GM18508 (cell line): ENCODE measurements at regions not wholly inside any gene's neighbourhood (a gene's known extent, or its start where the extent isn't known, plus 50 kb on each side); places are given as distances from the start of the nearest gene placed in this dataset.

Source experiments
- ATAC-seq: cut with Tn5 transposase; IDR thresholded peaks from one replicate; pipeline ENCODE4 v1.9.1; 2021; ENCODE audit warnings: moderate number of reproducible peaks; ENCODE audit not compliant: insufficient read depth, unreplicated experiment

DNA sequence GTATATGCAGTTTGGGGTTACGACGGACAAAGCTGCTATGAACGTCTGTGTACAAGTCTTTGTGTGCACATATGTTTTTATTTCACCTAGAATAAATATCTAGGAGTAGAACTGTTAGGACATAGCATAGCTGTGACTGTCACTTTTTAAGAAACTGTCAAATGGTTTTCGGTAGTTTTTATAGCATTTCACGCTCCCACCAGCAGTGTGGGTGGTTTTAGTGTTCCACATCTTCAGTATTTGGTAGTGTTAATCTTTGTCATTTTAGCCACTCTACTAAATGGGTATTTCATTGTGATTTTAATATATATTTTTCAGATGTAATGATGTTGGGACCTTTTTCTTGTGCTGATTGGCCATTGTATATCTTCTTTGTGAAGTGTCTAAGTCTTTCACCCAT, 109.1 kb upstream of the BCAT1 start:
- no peak for ATAC-seq

DNA sequence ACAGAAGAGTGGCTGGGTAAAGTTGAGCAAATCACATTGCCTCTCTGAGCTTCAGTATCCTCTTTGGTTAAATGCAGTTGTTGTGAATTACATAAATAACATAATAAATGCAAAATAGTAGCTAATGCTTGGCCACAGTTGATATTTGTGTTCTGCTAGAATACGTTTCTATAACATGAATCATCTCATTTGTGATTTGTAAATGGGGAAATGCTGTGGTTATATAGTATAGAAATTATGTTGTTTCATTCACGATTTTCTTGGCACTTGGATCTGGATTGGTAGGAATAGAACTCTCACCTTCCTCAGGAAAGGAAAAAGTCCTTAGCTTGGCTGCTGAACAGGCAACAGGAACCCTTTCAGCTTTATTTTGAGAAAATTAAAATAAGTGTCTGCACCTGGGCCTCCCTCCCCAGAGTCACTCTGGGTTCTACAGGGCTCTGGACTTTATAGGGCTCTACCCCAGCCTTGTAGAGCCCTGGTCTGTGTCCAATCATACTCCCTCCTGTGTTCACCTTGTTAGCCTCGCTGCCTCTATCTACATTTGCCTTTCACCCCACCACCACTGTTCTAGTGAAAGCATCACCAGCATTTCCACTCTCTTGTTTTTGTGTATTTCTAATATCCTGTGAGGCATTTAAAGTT, 107.7 kb upstream of the BCAT1 start:
- ATAC-seq: no peak

DNA sequence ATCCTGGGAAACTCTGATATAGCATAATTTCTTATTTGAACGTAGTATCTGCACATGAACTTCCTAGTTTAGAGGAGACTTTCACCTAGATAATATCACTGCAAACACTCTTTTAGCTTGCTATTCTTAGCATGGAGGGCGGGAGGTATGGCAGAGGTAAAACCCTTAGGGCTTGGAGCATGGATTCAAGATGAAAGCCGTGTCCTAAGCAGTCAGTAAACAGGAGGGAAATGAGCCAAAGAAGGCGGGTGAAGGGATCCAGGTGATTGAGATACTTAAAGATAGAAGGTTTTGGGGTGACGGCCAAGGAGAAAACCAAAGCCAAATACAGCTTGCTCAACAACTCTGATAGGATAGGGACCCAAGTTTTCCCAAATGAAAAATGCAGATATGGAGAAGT, 107.1 kb upstream of the BCAT1 start:
- no peak for ATAC-seq

DNA sequence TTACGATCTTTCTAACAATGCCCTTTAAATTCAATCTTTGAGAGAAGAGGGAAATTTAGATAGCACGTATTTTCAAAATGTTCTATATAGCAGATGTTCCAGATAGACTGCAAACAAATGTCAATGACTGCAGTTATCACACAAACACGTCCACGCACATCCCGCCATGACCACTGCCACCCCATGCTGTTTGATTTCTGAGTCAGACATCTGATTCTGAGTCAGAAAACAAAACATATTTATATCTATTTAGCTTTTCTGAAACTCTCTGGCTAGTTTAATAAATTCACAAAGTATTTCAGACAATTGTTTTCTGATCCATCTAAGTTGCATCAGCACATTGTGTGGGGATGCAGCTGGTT, 105.9 kb upstream of the BCAT1 start:
- no peak for ATAC-seq

DNA sequence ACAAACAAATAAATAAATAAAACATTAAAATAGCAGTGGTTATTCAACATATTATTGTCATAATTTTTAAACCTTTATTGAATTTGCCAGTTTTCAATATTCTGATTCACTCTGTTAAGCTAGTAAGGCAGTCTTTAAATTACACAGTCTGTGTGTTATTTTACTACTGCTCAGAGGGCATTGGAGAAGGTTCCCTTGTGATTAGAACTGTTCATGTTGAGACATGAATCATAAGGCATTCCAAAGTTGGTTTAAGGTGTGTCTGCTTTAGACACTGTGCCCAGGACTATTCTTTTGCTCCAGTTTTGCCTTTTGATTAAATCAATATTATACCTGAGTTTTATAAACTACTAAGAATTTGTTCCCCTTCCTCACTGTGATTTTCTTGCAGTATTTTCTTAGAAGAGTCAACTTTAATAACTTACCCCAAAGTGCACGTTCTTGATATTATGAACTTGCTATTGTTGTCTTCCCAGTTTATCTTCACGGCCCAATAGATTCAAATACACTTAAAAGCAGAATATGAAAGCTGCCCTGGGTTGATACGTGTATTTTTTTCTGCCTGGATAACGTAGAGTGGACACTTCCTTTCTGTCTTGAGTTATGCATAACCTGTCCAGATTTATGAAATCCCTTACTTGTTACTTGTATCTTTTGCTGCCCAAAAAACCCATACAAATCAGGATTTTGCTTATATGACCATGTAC, 105.3 kb upstream of the BCAT1 start:
- no peak for ATAC-seq

DNA sequence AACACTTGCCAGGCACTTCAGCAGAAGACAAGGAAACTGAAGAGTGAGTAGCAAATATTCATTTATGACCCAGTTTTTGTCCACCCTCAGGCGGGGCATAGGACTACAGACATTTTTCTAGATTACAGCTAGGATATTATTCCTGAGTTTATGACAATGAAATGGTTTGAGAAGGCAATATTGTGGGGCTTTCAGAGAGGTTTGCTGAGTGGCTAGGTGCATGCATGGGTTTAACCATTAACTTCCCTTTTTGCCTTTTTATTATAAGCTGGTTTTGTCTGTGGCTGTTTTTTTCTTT, 104.0 kb upstream of the BCAT1 start:
- ATAC-seq: no peak

DNA sequence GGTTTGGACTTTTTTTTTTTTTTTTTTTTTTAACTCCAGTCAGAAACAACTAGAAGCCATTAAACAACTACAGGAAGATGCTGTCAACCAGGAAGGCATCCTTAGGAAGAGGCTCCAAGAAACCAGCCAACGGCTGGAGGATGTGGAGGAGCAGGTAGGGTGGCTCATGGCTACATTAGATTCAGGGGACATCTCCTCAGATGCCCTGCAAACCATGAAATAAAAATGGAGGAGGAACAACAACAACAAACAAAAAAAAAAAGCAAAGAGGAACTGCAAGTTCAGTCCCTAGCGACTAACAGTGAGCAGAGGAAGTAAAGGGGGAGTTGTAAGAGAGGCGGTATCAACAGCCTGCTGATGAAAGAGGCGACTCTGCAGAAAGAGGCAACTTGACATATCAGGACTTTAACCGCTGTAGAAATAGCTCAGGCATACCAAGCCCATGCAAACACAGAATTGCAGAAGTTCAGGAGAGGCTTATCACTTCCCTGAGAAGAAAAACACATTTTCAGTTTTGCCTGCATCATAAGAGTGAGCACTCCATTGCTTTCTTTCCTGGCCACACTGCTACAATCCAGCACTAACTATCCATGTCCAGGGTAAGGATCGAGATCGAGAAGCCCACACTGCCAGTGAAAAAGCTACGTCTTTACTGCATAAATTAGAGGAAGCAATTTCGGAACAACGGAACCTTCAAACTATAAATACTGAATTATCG, 103.5 kb upstream of the BCAT1 start:
- ATAC-seq: peak; percentile 41

DNA sequence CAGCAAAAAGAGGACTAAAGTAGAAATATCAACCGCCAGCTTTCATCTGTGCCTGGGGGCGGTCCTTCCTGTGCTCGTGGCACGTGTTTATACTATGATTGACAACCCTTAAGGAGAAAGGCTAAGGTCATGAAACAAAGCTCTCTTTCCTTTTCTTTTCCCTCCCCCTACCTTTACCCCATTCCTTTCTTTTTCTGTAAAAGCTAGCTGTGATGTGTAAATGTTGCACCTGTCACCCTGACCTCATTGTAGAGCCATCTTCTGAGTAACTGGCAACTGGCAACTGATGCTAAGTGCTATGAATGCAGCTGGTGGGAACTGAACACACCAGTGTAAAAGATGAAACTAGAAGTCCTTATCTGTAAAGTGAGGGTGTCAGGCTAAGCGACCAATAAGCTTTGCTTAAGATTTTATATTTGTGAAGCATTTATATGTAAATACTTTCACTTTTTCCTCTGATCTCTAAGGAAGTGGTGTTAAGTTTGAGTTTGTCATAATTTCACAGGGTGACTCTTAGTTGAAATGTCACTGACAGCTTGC, 102.8 kb upstream of the BCAT1 start:
- peak; percentile 46 for ATAC-seq

DNA sequence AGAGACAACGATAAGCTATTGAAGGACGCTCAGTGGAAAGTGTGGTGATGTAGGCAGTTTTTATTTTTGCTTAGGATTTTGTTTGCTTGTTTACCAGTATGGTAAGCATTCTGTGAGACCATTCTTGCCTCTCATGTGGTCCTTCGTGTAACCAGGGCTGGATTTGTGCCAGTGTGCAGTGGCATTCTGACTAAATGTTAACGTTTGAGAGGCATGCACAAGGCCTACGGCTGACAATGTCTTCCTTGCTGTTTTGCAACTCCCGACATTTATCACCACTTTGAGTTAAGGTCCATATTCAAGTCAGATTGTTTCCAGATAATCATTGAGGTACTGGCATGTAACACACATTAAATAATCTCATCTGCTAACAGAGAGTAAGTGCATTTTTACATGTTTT, 102.3 kb upstream of the BCAT1 start:
- ATAC-seq: no peak

DNA sequence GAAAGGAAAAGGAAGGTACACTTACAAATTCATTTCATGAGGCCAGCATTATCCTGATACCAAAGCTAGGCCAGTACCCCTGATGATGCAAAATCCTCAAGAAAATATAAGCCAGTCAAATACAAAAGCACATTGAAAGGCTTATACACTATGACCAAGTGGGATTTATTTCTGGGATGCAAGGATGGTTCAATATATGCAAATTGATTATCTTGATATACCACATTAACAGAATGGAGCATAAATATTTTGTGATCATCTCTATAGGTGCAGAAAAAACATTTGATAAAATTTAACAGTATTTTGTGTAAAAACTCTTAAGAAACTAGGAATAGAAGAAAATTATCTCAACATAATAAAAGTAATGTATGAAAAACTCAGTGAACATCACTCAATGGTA, 97.0 kb upstream of the BCAT1 start:
- no peak for ATAC-seq

DNA sequence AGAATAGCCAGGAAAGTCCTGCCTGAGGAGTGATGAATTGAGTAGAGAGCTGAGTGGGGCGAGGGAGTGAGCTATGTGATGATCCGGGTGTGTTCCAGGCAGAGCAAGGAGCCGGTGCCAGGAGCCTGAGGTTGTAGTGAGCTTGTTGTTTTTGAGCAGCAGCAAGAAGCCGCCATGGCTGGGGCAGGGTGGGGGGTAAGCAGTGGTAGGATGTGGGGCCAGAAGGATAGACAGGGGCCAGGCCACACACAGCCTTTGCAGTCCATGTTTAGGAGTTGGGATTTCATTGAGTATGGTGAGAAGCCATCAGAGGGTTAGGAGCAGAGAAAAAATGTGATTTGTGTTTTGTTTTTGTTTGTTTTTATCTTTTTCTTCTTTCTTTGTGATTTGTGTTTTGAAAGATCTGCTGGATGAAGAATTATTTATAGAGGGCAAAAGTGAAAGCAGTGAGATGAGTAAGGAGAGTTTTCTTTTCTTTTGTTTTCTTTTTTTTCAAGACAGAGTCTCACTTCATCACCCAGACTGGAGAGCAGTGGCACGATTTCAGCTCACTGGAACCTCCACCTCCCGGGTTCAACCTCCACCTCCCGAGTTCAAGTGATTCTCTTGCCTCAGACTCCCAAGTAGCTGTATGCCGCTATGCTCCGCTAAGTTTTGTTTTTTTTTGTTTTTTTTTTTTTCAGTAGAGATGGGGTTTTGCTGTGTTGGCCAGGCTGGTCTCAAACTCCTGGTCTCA, 92.3 kb upstream of the BCAT1 start:
- ATAC-seq: no peak

DNA sequence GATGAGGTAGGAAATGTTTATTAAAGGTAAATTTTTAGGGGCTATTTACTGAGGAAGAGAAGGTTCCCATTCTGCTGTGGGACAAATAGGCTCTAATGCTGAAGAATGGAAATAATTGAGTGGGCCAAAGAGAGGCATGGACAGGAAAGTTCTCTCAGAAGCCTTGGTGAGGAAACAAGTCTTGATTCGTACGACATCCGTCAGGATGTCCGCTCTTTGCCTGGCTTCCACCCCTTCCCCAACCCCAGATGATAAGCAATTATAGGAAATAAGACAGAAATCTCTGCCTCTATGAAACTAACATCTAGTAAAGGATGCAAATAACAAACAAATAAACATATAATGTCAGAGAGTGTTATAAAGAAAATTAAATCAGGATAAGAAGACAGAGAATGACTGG, 91.7 kb upstream of the BCAT1 start:
- no peak for ATAC-seq

DNA sequence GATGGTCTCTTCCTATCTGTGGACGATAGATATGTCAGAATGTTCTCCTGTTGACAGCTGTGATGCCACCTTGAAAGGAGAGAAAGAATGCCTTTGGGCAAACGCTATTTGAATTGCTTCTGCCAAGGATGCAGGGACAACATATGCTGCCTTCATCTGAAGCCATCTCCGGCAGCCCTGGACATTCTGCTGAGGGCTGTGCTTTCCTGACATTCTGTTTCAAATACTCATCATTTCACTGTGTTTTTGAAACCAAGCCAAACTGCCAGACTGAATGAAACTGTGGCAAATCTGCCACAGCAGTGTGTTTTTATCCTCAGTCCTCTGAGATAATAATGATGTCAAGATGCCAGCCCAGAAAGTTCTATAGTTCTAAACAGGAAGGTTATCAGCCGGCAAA, 85.8 kb upstream of the BCAT1 start:
- ATAC-seq: no peak

DNA sequence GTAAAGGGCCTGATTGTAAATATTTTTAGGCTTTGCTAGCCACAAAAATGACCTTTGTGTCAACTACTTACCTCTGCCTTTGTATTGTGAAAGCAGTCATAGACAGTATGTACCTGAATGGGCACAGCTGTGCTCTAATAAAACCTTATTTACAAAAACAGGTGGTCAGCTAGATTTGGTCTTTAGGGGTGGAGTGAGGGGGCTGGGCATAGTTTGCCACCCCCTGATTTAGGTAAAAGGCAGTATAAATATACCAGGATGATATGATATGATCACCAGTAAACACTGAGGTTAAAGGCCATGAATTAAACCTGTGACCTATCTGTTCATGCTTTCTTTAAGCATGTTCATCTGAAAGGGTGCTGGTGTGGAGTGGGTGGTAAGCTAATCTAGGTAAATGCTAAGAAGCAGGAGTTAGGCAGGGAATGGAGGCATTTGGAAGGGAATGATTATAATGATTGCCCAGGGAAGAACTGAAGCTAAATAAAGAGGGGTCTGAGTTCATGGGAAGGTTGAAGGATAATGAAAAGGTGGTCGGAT, 77.1 kb upstream of the BCAT1 start:
- ATAC-seq: no peak

DNA sequence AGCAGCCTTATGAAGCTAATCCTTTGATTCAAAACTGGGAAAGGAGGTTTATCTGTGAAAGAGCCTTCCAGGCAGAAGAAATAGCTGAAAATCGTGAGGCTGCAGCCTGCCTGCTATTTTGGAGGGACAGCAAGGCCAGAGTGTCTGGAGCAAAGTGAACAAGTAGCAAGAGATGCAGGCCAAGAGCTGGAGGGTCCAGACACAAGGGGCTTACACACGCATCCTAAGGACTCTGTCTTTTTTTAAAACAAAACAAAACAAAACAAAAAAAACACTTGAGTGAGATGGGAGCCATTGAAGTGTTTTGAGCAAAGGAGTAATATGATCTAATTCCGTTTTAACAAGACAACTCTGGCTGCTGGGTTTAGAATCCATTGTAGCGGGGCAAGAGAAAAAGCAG, 76.4 kb upstream of the BCAT1 start:
- no peak for ATAC-seq

DNA sequence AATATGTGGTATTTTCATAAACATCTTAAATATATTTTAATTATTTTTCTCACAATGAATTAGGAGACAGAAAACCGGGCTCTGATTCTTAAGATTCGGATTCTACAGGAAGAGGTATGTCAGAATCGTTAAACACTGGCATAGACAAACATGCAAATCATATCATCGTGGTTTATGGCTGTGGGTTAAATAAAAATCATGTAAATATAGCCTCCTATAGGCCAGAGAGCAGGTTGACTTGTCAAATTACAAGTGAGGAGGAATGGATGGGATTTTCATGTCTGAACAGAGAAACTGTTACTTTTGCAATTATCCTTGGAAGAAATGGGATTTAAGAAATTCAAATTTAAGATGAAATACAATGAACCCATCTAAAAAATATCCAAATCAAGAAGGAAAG, 74.9 kb upstream of the BCAT1 start:
- ATAC-seq: no peak

DNA sequence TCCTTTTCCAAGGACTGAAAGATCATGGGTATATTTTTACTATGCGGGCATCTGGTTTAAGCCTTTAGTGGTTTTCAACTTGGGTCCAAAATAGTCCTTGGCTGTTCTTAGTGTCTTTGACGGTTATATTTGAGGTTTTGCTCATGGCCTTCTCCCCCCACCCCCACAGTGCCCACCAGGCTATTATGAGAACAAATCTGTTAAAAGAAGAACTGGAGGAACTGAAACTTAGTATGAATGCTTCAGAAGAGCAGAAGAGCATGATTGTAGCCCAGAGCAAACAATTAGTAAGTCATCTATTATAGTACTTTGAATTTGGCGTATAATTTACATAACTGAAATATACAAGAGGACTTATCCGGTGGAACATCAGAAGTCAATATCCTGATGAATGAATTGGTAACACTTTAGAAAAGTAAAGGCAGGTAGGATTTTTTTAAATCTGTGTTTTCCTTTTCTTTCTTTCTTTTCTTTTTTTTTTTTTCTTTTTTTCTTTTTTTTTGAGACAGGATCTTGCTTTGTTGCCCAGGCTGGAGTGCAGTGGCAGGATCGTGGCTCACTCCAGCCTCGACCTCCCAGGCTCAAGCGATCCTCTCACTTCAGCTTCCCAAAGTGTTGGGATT, 71.8 kb upstream of the BCAT1 start:
- ATAC-seq: peak; percentile 78

DNA sequence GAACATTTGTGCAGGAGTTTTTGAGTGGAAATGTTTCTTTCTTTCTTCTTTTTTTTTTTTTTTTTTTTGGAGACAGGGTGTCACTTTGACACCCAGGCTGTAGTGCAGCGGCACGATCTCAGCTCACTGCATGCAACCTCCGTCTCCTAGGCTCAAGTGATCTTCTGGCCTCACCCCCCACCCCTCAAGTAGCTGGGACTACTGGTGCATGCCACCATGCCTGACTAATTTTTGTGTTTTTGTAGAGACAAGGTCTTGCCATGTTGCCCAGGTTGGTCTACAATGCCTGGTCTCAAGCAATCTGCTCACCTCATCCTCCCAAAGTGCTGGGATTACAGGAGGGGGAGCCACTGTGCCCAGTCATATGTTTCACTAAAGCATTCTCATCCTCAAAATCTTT, 69.2 kb upstream of the BCAT1 start:
- no peak for ATAC-seq

DNA sequence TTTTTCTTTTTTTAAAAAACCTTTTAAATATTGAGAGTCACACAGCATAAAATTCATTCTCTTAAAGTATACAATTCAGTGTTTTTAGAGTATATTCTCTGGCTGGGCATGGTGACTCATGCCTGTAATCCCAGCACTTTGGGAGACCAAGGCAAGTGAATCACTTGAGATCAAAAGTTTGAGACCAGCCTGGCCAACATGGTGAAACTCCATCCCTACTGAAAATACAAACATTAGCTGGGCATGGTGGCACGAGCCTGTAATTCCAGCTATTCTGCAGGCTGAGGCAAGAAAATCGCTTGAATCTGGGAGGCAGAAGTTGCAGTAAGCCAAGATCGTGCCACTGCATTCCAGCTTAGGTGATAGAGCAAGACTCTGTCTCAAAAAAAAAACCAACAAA, 68.4 kb upstream of the BCAT1 start:
- no peak for ATAC-seq

DNA sequence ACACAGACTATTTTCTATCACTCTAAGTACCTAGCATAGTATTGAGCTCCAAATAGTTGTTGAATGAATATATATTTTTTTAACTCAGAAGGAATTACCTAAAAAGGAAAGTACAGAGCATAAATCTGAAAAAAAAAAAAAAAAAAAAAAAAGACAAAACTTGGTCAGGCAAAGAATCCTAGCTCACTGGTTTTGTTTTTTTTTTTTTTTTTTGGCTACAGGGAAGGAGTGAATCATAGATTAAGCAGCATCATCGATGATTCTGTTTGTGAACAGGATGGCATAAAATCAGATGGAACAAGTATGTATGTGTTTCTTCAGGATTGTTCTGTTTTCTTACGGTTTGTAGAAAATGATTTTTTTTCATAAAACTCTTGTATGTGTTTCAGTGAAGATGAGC, 66.1 kb upstream of the BCAT1 start:
- ATAC-seq: no peak
